Endodermal cell (in vitro differentiated cells): ENCODE measurements at regions not wholly inside any gene's neighbourhood (a gene's known extent, or its start where the extent isn't known, plus 50 kb on each side); places are given as distances from the start of the nearest gene placed in this dataset.
A peak's percentile ranks its signal among the peaks of the same experiment; 100 is the strongest.

Experiments used
- DNase-seq: peaks from one replicate; pipeline ENCODE4 v3.0.0-alpha.2; 2017
- H3K27ac ChIP-seq: 2 replicates; pipeline ENCODE4 v1.5.1; 2013; ENCODE audit warnings: mild to moderate bottlenecking, low read depth, low read length, moderate library complexity
- H3K27me3 ChIP-seq: 2 replicates; pipeline ENCODE4 v1.6.1; 2013; ENCODE audit warnings: mild to moderate bottlenecking, low read length, moderate library complexity; ENCODE audit not compliant: insufficient read depth, control insufficient read depth, poor library complexity, severe bottlenecking
- H3K36me3 ChIP-seq: 2 replicates; pipeline ENCODE4 v1.7.0; 2013; ENCODE audit warnings: mild to moderate bottlenecking, low read length, moderate library complexity; ENCODE audit not compliant: control insufficient read depth, insufficient read depth
- H3K4me1 ChIP-seq: one replicate; pipeline ENCODE4 v1.7.0; 2013; ENCODE audit warnings: low read length; ENCODE audit not compliant: control insufficient read depth, insufficient read depth
- H3K4me3 ChIP-seq: 2 replicates; pipeline ENCODE4 v1.5.1; 2013; ENCODE audit warnings: mild to moderate bottlenecking, low read length, moderate library complexity
- H3K9ac ChIP-seq: 2 replicates; pipeline ENCODE4 v1.6.1; 2013; ENCODE audit warnings: mild to moderate bottlenecking, low read length, moderate library complexity; ENCODE audit not compliant: poor library complexity, severe bottlenecking; ENCODE audit errors: extremely low read depth
- H3K9me3 ChIP-seq: 2 replicates; pipeline ENCODE4 v1.6.1; 2013; ENCODE audit warnings: mild to moderate bottlenecking, low read length, moderate library complexity; ENCODE audit not compliant: control insufficient read depth
- H3K27ac Mint-ChIP-seq: 2 replicates; pipeline ENCODE4 v1.8.0; 2020; ENCODE audit warnings: mixed read lengths
- H3K27me3 Mint-ChIP-seq: 2 replicates; pipeline ENCODE4 v1.8.0; 2021; ENCODE audit warnings: mild to moderate bottlenecking, mixed read lengths; ENCODE audit not compliant: insufficient read depth
- H3K36me3 Mint-ChIP-seq: 2 replicates; pipeline ENCODE4 v1.8.0; 2020; ENCODE audit warnings: low read depth, mixed read lengths
- H3K4me1 Mint-ChIP-seq: 2 replicates; pipeline ENCODE4 v1.8.0; 2020; ENCODE audit warnings: mixed read lengths
- H3K4me3 Mint-ChIP-seq: 2 replicates; pipeline ENCODE4 v1.8.0; 2020; ENCODE audit warnings: mild to moderate bottlenecking, moderate library complexity, mixed read lengths
- H3K9me3 Mint-ChIP-seq: 2 replicates; pipeline ENCODE4 v1.8.0; 2020; ENCODE audit warnings: mild to moderate bottlenecking, mixed read lengths
- WGBS, 2 experiments: methylation state at CpG; one replicate each; pipeline versions ENCODE4 v1.1.5 to v1.1.7; 2013; ENCODE audit warnings: missing lambda C conversion rate in 2 of 2, mixed read lengths in 1 of 2; ENCODE audit not compliant: insufficient coverage in 1 of 2, insufficient read length in 1 of 2; 5-methylcytosine and 5-hydroxymethylcytosine counted together
- TF ChIP-seq, protein P1 (sequence below): fragments of 200-600 bp; sonication (generic); conservative IDR thresholded peaks from 2 replicates; pipeline ENCODE4 v1.5.0; 2021; ENCODE audit warnings: antibody characterized with exemption, mild to moderate bottlenecking

DNA sequence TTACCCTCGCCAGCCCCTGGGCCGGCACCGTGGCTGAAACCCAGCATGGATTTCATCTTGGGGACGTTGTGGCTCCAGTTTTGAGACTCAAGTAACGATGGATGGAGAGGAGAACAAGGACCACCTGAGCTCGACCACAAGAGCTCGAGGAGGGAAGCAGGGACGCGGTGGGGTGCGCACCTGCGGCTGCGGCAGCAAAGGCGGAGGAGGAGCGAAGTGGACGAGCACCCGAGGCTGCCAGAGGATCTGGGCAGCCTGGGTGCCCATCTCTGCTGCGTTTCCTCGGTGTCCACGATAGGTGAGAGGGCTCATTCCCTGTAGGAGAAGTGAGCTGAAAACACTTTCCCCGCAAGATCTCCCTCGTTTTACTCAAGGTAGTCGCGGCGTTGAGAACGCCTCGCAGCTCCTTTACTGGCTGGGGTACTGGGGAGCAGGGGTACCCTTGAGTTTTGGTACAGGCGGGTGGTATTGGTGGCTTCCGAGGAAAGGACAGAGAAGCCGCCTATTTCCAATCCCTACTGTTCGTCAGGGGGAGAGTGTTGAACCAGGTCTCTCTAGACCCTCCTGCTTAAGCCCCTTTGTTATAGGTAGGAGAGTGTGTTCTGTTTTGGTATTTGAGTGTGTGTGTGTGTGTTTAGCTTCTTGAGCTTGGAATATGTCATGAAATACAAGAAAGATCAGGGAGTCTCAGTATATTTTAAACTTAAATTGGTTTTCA lies 137.7 kb downstream of the TRIM27 start:
- H3K4me3 ChIP-seq: peak overlapping the region; percentile 70
- no peaks in the 10 kb centered on the region for H3K9me3 ChIP-seq
- Mint-ChIP-seq H3K36me3 (no peaks in the 10 kb centered on the region), H3K9me3 (peaks cover 2% of the 10 kb centered on the region), H3K27ac (no peak overlapping the region), H3K4me1 (peaks cover 11% of the 10 kb centered on the region), H3K27me3 (peaks cover 95% of the 10 kb centered on the region), H3K4me3 (peak overlapping the region; percentile 55)
- H3K9ac ChIP-seq: no peak overlapping the region
- DNase-seq: peak; percentile 46
- TF ChIP-seq, protein P1, sequence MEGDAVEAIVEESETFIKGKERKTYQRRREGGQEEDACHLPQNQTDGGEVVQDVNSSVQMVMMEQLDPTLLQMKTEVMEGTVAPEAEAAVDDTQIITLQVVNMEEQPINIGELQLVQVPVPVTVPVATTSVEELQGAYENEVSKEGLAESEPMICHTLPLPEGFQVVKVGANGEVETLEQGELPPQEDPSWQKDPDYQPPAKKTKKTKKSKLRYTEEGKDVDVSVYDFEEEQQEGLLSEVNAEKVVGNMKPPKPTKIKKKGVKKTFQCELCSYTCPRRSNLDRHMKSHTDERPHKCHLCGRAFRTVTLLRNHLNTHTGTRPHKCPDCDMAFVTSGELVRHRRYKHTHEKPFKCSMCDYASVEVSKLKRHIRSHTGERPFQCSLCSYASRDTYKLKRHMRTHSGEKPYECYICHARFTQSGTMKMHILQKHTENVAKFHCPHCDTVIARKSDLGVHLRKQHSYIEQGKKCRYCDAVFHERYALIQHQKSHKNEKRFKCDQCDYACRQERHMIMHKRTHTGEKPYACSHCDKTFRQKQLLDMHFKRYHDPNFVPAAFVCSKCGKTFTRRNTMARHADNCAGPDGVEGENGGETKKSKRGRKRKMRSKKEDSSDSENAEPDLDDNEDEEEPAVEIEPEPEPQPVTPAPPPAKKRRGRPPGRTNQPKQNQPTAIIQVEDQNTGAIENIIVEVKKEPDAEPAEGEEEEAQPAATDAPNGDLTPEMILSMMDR: no peak
- H3K27me3 ChIP-seq: peaks cover 88% of the 10 kb centered on the region
- WGBS, 2 experiments: 27 to 57% methylated on average over 11 to 30 of the region's 30 CpGs
- no peaks in the 10 kb centered on the region for H3K4me1 ChIP-seq
- no peak overlapping the region for H3K27ac ChIP-seq
- H3K36me3 ChIP-seq: no peaks in the 10 kb centered on the region

DNA sequence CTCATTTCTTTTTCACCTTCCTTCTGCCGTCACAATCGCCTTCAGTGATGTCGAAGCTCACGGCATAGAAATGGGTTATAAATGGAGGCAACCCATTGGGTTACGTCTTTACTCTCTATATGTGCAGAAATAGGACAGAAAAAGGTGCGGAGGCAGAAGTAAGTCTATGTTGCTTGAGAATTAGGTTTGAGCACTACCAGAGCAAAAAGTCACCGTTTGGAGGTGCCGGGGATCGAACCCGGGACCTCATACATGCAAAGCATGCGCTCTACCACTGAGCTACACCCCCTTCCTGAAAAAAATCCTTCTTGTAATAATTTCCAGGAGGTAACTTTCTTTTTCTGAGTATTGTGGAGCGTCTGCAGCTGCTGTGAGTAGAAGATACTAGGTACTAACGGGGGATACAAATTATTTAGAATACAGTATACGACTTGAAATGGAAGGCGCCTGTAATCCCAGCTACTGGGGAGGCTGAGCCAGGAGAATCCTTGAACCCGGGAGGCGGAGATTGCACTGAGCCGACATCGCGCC lies 134.2 kb downstream of the TRIM27 start:
- Mint-ChIP-seq H3K4me1 (peaks cover 8% of the 10 kb centered on the region), H3K27ac (no peak overlapping the region), H3K9me3 (no peaks in the 10 kb centered on the region), H3K27me3 (peaks cover 94% of the 10 kb centered on the region), H3K4me3 (peak overlapping the region; percentile 73), H3K36me3 (no peaks in the 10 kb centered on the region)
- no peaks in the 10 kb centered on the region for H3K36me3 ChIP-seq
- H3K27me3 ChIP-seq: peaks cover 72% of the 10 kb centered on the region
- H3K27ac ChIP-seq: no peak overlapping the region
- peak overlapping the region; percentile 94 for H3K4me3 ChIP-seq
- 5 to 9% methylated on average over 8 to 20 of the region's 20 CpGs for WGBS, 2 experiments
- no peaks in the 10 kb centered on the region for H3K9me3 ChIP-seq
- peak; percentile 88 for DNase-seq
- TF ChIP-seq, protein P1: no peak
- no peaks in the 10 kb centered on the region for H3K4me1 ChIP-seq
- H3K9ac ChIP-seq: peak overlapping the region; percentile 46

DNA sequence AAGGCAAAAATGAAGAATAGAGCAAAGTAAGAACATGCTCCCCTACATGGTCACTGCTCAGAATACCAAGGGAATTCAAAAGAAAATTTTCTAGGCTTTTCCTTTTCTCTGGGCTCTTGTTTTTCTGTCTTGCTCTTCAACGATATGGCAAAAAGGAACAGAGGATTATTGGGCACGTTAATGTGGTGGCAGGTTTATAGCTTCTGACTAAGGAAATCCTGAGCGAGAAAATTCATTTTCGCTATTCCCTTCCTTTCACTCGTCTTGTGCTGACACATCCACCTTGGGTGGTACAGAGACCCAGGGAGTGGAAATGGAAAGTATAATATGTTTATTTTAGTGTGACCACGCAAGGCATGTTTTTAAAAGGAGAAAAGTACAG lies 132.8 kb downstream of the TRIM27 start:
- Mint-ChIP-seq H3K9me3 (no peaks in the 10 kb centered on the region), H3K27me3 (peaks cover 94% of the 10 kb centered on the region)
- peak overlapping the region; percentile 94 for H3K4me3 ChIP-seq

More for the DNA sequence above, 132.8 kb downstream of the TRIM27 start:
- Mint-ChIP-seq H3K4me1 (peaks cover 7% of the 10 kb centered on the region), H3K36me3 (no peaks in the 10 kb centered on the region), H3K27ac (no peak overlapping the region), H3K4me3 (peak overlapping the region; percentile 73)
- 42 to 53% methylated on average over 4 to 6 of the region's 6 CpGs for WGBS, 2 experiments
- peak; percentile 12 for DNase-seq
- H3K27ac ChIP-seq: no peak overlapping the region
- no peaks in the 10 kb centered on the region for H3K36me3 ChIP-seq
- H3K27me3 ChIP-seq: peaks cover 69% of the 10 kb centered on the region
- H3K4me1 ChIP-seq: no peaks in the 10 kb centered on the region
- no peaks in the 10 kb centered on the region for H3K9me3 ChIP-seq
- TF ChIP-seq, protein P1: no peak
- H3K9ac ChIP-seq: no peak overlapping the region
